ENCODE measurements at regions not wholly inside any gene's neighbourhood (a gene's known extent, or its start where the extent isn't known, plus 50 kb on each side); places are given as distances from the start of the nearest gene placed in this dataset.

DNA sequence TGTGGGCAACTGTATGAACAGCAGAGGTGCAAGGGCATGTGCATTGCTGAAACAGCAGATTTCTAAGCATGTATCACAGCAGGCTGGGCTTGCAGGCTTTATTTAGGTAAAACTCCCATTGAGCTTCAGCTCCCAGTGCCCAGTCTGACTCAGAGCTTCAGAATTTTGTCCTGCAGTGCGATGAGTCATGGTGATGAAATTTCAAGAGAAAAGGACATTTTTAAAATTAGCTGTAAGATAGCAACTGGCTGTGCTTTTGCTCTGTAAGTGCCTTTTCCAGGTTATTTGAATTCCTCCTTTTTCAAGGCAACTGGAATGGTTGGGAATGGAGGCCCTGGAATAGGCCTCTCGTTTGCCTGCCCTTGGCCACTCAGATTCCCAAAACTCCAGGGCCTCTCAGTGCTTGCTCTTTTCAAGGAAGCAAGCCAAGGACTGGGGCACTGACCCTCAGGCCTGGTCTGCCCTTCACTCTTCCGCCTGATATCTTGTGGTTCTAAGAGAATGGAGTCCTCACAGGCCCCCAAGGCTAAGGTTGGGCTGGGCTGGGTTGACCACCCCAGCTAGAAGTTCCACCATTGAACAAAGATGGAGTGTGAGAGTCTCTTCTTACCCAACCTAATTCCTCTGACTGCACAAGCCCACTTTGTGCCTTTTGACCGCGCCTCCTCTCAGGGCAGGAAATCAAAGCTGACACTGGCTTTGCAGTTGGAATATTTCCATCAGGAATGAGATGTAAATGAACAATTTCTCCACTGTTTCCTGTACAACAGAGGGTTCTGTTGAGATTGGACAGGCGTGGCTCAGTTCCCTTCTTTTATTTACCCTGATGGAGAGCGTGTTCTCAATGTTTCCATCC, 59.5 kb upstream of the PRSS23 start:
- Histone ChIP-seq H3K4me3 (no peak overlapping the region), H3K4me1 (peaks cover 33% of the 10 kb centered on the region), H3K27me3 (no peaks in the 10 kb centered on the region), H3K36me3 (replicated peaks in 1 of 2; ENCODE audit: insufficient read depth in 1 of 2, low read depth in 2 of 2) (no peaks in the 10 kb centered on the region), H3K9me3 (no peaks in the 10 kb centered on the region), H3K27ac (peak overlapping the region; percentile 46 to 88 (median 87))
- DNase-seq (peak; percentile 44 to 72 (median 56)), ATAC-seq (peak; percentile 74)
- intact Hi-C loops (cut with DNase I): no loop called here
- TF ChIP-seq, protein P1, sequence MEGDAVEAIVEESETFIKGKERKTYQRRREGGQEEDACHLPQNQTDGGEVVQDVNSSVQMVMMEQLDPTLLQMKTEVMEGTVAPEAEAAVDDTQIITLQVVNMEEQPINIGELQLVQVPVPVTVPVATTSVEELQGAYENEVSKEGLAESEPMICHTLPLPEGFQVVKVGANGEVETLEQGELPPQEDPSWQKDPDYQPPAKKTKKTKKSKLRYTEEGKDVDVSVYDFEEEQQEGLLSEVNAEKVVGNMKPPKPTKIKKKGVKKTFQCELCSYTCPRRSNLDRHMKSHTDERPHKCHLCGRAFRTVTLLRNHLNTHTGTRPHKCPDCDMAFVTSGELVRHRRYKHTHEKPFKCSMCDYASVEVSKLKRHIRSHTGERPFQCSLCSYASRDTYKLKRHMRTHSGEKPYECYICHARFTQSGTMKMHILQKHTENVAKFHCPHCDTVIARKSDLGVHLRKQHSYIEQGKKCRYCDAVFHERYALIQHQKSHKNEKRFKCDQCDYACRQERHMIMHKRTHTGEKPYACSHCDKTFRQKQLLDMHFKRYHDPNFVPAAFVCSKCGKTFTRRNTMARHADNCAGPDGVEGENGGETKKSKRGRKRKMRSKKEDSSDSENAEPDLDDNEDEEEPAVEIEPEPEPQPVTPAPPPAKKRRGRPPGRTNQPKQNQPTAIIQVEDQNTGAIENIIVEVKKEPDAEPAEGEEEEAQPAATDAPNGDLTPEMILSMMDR (IDR thresholded peaks at IDR 0.05): no peak
- TF ChIP-seq POLR2A (IDR thresholded peaks at IDR 0.05): no peak
- WGBS, 2 donors: 62 to 67% methylated on average over 7 of the region's 7 CpGs

DNA sequence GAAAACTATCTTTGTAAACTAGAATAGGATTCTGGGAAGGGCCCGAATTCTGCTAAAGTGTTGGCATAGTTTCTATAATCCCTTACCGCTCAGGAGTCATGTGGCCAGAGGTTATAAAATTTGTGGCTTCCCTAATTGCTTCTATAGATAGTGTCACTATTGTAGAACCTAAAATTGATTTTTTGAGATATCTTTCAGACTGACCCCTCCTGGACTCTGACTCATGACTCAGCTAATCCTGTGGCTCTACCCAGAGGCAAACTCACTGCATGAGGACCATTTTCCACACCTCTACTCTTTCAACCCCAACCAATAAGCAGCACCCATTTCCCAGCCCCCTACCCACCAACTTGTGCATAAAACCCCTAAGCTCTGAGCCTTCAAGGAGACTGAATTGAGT, 61.8 kb upstream of the PRSS23 start:
- H3K4me3 ChIP-seq: no peak overlapping the region
- H3K27ac ChIP-seq: peak overlapping the region in 2 of 4 donors; percentile 8 to 16
- intact Hi-C loops (cut with DNase I): no loop called here
- no peaks in the 10 kb centered on the region for H3K27me3 ChIP-seq
- no peak for TF ChIP-seq POLR2A (IDR thresholded peaks at IDR 0.05)
- TF ChIP-seq, protein P1 (IDR thresholded peaks at IDR 0.05): no peak
- 75 to 86% methylated on average over 2 of the region's 2 CpGs for WGBS, 2 donors
- H3K9me3 ChIP-seq: no peaks in the 10 kb centered on the region
- ATAC-seq: no peak
- peaks cover 33% of the 10 kb centered on the region for H3K4me1 ChIP-seq
- DNase-seq: no peak
- H3K36me3 ChIP-seq (replicated peaks in 1 of 2; ENCODE audit: insufficient read depth in 1 of 2, low read depth in 2 of 2): no peaks in the 10 kb centered on the region

DNA sequence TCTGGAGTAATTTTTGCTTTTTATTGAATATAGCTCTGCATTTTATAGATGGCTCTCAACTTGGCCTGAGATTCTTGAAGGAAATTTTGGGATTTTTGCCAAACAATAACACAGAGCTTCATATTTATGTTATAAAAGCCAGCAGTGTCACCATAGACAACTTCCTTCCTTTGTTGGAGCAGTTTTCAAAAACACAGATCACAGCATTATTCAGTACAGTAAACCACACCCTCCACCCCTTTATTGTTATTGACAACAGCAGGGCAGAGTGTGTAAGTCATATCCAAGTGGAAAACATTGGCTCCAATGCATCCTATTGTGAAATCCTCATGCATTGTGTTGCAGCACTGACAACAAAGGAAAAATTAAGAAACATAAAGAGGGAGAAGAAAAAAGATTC, 62.6 kb upstream of the PRSS23 start:
- H3K27ac ChIP-seq: peak overlapping the region in 1 of 4 donors; percentile 8
- H3K36me3 ChIP-seq (replicated peaks in 1 of 2; ENCODE audit: insufficient read depth in 1 of 2, low read depth in 2 of 2): no peaks in the 10 kb centered on the region
- TF ChIP-seq, protein P1 (IDR thresholded peaks at IDR 0.05): no peak
- TF ChIP-seq POLR2A (IDR thresholded peaks at IDR 0.05): no peak
- no peak for ATAC-seq
- H3K9me3 ChIP-seq: no peaks in the 10 kb centered on the region
- intact Hi-C loops (cut with DNase I): no loop called here
- DNase-seq: no peak
- no peaks in the 10 kb centered on the region for H3K27me3 ChIP-seq
- no peak overlapping the region for H3K4me3 ChIP-seq
- peaks cover 31% of the 10 kb centered on the region for H3K4me1 ChIP-seq

DNA sequence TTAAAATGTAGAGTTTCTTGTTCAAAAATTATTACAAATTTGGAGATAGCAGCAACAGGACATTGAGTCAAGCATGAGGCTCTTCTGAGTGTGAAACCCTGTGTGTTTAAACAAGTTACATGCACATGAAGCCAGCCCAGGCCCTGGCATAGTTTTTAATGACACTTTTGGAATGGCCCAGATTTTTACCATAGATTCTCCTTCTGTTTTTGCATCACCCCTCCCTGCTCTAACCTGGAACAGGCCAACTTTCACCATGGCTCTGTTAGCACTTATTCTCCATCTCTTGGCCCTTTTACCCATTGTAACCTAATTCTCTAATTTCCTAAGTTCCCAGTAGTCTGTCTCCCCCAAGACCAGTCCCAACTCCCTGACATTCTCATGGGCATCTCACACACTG, 63.1 kb upstream of the PRSS23 start:
- intact Hi-C loops (cut with DNase I): no loop called here
- ATAC-seq: no peak
- peaks cover 26% of the 10 kb centered on the region for H3K4me1 ChIP-seq
- H3K9me3 ChIP-seq: no peaks in the 10 kb centered on the region
- H3K36me3 ChIP-seq (replicated peaks in 1 of 2; ENCODE audit: insufficient read depth in 1 of 2, low read depth in 2 of 2): no peaks in the 10 kb centered on the region
- H3K4me3 ChIP-seq: no peak overlapping the region
- no peaks in the 10 kb centered on the region for H3K27me3 ChIP-seq
- H3K27ac ChIP-seq: peak overlapping the region in 1 of 4 donors; percentile 8
- no peak for DNase-seq
- TF ChIP-seq, protein P1 (IDR thresholded peaks at IDR 0.05): no peak
- no peak for TF ChIP-seq POLR2A (IDR thresholded peaks at IDR 0.05)

Measured in body of pancreas (tissue), 4 donors.